ENCODE measurements at regions not wholly inside any gene's neighbourhood (a gene's known extent, or its start where the extent isn't known, plus 50 kb on each side); places are given as distances from the start of the nearest gene placed in this dataset.

DNA sequence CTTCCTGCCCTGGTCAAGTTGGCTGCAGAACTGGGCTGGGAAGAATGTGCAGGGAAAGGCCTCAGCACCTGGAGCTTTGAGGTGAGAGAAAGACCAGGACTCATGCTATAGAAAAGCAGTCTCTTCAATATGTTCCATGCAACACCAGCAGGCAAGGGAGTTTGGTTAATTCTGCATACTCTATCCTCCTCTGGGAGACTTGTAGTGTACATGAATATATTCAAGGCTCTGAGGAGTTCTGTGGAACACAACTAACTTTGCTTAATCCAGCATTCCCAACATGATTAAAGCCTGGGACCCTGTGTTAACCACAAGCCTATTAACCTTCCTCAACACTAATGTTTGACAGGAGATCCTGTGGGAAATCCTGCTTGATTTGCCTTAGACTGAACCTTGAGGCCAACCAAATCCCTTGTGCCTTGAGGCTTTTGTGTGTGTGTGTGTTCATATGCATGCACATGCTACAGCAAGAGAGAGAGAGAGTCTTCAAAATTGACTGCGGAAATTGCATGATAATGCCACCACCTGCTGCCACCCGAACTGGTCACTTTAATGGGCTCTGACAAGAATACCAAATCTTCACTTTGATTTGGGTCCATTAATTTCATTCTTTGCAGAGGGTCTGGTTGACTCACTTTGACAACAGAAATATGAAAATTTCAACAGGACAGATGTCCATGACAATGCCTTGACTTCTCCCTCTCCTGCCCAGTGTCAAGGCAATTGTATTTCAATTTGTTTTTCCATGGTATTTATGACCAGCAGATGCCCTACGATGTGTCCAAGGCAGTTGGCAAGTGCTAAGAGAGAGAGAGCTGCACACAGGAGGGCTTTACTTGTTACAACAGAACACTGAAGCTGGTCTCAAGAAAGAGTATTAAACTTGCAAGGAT is 238.2 kb upstream of the ZBED5 start:
- DNase-seq (ENCODE audit: low read depth in 6 of 9, low spot score in 9 of 9): no peak
- Histone ChIP-seq H3K4me1 (ENCODE audit: control insufficient read depth in 2 of 2, insufficient read depth in 2 of 2, low read length in 2 of 2) (no peaks in the 10 kb centered on the region), H3K36me3 (ENCODE audit: control insufficient read depth in 2 of 2, insufficient read depth in 2 of 2, low read length in 1 of 2) (no peaks in the 10 kb centered on the region), H3K27ac (ENCODE audit: low read depth in 1 of 2, low read length in 1 of 2) (no peak overlapping the region), H3K27me3 (ENCODE audit: control insufficient read depth in 2 of 2, insufficient read depth in 1 of 2, low read length in 1 of 2) (no peaks in the 10 kb centered on the region), H3K9me3 (ENCODE audit: control insufficient read depth in 2 of 2, insufficient read depth in 1 of 2, low read length in 1 of 2) (peaks cover 0 to 4% of the 10 kb centered on the region in 2 donors), H3K4me3 (ENCODE audit: low read length in 2 of 2) (no peak overlapping the region)
- WGBS: 95% methylated on average over 3 of the region's 3 CpGs

DNA sequence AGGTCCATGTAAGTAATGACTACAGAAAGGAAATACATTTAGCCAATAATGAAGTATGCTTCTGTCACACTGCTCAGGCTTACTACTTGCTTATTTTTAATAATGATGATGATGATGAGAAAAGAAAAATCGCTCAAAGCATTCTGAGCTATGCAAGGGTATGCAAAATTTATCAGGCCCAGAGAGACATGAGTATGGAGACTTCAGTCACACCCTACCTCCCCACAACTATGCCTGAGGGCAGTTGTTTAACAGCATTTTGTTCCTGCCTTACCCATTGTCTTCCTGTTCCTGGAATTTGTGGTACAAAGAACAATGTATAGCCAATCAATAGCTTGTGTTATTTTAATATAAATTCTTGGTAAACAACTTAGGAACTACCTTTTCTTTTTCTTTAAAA is 232.6 kb upstream of the ZBED5 start:
- Histone ChIP-seq H3K36me3 (ENCODE audit: control insufficient read depth in 2 of 2, insufficient read depth in 2 of 2, low read length in 1 of 2) (no peaks in the 10 kb centered on the region), H3K27ac (ENCODE audit: low read depth in 1 of 2, low read length in 1 of 2) (no peak overlapping the region), H3K9me3 (ENCODE audit: control insufficient read depth in 2 of 2, insufficient read depth in 1 of 2, low read length in 1 of 2) (peaks cover 0 to 4% of the 10 kb centered on the region in 2 donors), H3K27me3 (ENCODE audit: control insufficient read depth in 2 of 2, insufficient read depth in 1 of 2, low read length in 1 of 2) (no peaks in the 10 kb centered on the region), H3K4me1 (ENCODE audit: control insufficient read depth in 2 of 2, insufficient read depth in 2 of 2, low read length in 2 of 2) (no peaks in the 10 kb centered on the region), H3K4me3 (ENCODE audit: low read length in 2 of 2) (no peak overlapping the region)
- WGBS: 96% methylated on average over 1 of the region's 1 CpG
- no peak for DNase-seq (ENCODE audit: low read depth in 6 of 9, low spot score in 9 of 9)

DNA sequence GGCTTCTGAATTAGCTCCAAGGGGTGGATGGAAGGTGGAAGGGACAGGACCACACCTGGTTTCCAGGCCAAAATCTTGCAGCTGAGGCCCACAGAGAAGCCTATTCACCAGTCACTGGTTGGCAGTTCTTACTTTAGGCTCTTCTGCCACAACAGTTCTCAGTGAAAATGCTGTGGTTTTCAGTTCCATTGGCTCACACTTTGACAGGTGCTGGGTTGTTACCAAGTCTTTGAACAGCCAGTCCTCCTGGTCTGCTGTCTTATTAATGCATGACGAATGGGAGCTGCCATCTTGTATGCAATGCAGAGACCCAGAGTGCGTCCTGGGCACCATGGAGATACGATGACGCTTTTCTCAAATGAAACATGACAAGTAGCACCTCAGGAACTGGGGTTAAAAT is 232.0 kb upstream of the ZBED5 start:
- no peak overlapping the region for H3K4me3 ChIP-seq (ENCODE audit: low read length in 2 of 2)
- H3K36me3 ChIP-seq (ENCODE audit: control insufficient read depth in 2 of 2, insufficient read depth in 2 of 2, low read length in 1 of 2): no peaks in the 10 kb centered on the region
- WGBS: 95% methylated on average over 4 of the region's 4 CpGs
- no peak for DNase-seq (ENCODE audit: low read depth in 6 of 9, low spot score in 9 of 9)
- H3K27me3 ChIP-seq (ENCODE audit: control insufficient read depth in 2 of 2, insufficient read depth in 1 of 2, low read length in 1 of 2): no peaks in the 10 kb centered on the region
- H3K27ac ChIP-seq (ENCODE audit: low read depth in 1 of 2, low read length in 1 of 2): no peak overlapping the region
- H3K9me3 ChIP-seq (ENCODE audit: control insufficient read depth in 2 of 2, insufficient read depth in 1 of 2, low read length in 1 of 2): peaks cover 0 to 4% of the 10 kb centered on the region in 2 donors
- no peaks in the 10 kb centered on the region for H3K4me1 ChIP-seq (ENCODE audit: control insufficient read depth in 2 of 2, insufficient read depth in 2 of 2, low read length in 2 of 2)

DNA sequence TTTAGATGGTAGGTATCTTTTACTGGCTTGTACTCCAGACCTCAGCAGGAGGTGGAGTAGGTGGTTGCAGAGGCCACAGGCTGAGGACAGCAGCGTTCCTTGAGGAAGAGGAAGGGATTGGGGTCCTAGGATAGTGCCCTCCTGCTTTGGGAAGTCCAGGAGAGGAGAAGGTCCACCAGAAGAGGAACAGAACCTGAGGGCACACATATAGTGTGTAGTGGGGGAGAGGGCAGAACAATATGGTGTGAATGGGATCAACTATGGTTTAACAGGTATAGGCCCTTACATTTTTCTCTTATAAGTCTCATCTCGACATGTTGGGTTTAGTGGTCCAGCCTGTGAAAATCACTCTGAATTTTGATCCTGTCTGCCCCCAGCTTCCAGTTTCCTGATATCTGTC is 229.1 kb upstream of the ZBED5 start:
- H3K4me3 ChIP-seq (ENCODE audit: low read length in 2 of 2): no peak overlapping the region
- no peak overlapping the region for H3K27ac ChIP-seq (ENCODE audit: low read depth in 1 of 2, low read length in 1 of 2)
- no peaks in the 10 kb centered on the region for H3K27me3 ChIP-seq (ENCODE audit: control insufficient read depth in 2 of 2, insufficient read depth in 1 of 2, low read length in 1 of 2)
- no peaks in the 10 kb centered on the region for H3K36me3 ChIP-seq (ENCODE audit: control insufficient read depth in 2 of 2, insufficient read depth in 2 of 2, low read length in 1 of 2)
- WGBS: 95% methylated on average over 2 of the region's 2 CpGs
- H3K4me1 ChIP-seq (ENCODE audit: control insufficient read depth in 2 of 2, insufficient read depth in 2 of 2, low read length in 2 of 2): no peaks in the 10 kb centered on the region
- peaks cover 0 to 3% of the 10 kb centered on the region in 2 donors for H3K9me3 ChIP-seq (ENCODE audit: control insufficient read depth in 2 of 2, insufficient read depth in 1 of 2, low read length in 1 of 2)
- DNase-seq (ENCODE audit: low read depth in 6 of 9, low spot score in 9 of 9): no peak

DNA sequence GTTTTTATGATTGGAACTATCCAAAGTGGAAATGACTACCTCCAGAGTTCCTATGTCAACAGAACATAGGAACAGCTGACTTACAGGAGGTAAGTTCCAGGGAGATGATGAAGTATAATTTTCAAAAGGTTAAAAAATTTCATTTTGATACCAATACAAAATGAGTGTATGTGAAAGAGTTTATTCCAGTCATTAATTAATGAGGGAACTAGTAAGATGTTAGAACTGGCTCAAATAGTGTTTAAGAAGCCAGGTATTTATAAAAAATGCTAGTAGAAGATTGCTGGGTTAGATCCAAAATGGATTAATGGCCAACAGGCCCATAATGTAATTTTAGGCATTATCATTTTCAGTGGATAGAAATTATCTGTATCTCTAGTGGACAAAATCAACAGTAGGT is 227.7 kb upstream of the ZBED5 start:
- Histone ChIP-seq H3K4me3 (ENCODE audit: low read length in 2 of 2) (no peak overlapping the region), H3K36me3 (ENCODE audit: control insufficient read depth in 2 of 2, insufficient read depth in 2 of 2, low read length in 1 of 2) (no peaks in the 10 kb centered on the region), H3K27ac (ENCODE audit: low read depth in 1 of 2, low read length in 1 of 2) (no peak overlapping the region), H3K4me1 (ENCODE audit: control insufficient read depth in 2 of 2, insufficient read depth in 2 of 2, low read length in 2 of 2) (no peaks in the 10 kb centered on the region), H3K9me3 (ENCODE audit: control insufficient read depth in 2 of 2, insufficient read depth in 1 of 2, low read length in 1 of 2) (no peaks in the 10 kb centered on the region), H3K27me3 (ENCODE audit: control insufficient read depth in 2 of 2, insufficient read depth in 1 of 2, low read length in 1 of 2) (no peaks in the 10 kb centered on the region)
- no peak for DNase-seq (ENCODE audit: low read depth in 6 of 9, low spot score in 9 of 9)

DNA sequence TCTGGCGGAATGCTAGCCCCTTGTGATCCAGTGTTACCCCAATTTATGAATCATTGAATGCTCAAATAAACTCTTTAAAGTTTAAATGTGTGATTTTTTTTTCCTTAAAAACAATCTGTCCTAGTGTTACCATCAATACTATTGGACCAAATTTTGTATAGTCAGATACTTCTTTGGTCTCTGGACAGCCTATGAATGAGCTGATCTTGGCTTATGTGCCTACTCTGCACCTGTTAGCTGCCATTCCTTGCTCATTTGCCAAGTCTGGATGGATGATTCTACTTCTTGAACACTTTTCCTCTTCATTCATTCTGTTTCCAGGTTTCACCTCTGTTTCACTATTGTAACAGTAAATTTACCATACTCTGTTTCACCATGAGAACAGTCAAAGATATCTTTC is 226.5 kb upstream of the ZBED5 start:
- WGBS: 93% methylated on average over 1 of the region's 1 CpG
- H3K4me1 ChIP-seq (ENCODE audit: control insufficient read depth in 2 of 2, insufficient read depth in 2 of 2, low read length in 2 of 2): no peaks in the 10 kb centered on the region
- no peaks in the 10 kb centered on the region for H3K36me3 ChIP-seq (ENCODE audit: control insufficient read depth in 2 of 2, insufficient read depth in 2 of 2, low read length in 1 of 2)

DNA sequence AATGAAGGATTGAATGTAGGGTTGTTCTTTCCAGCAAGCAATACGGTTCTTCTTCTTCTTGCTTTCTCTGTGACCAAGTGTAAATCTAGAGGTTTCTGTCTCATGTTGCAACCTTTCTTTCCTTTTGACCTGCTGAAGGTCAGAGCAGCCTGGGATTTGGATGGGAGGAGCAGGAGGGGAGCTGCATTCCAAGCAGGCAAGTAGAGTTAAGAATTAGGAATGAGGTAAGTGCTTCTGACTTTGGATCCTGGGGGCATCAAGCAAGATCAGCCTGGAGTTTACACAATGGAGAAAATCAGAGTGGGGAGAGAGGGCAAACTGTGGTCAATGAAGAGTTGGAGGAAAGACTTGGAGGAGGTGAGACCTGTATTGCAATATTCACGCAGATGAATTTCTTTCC is 225.6 kb upstream of the ZBED5 start:
- 95% methylated on average over 2 of the region's 2 CpGs for WGBS
- no peaks in the 10 kb centered on the region for H3K9me3 ChIP-seq (ENCODE audit: control insufficient read depth in 2 of 2, insufficient read depth in 1 of 2, low read length in 1 of 2)

More for the DNA sequence above, 226.5 kb upstream of the ZBED5 start:
- DNase-seq (ENCODE audit: low read depth in 6 of 9, low spot score in 9 of 9): no peak
- H3K27me3 ChIP-seq (ENCODE audit: control insufficient read depth in 2 of 2, insufficient read depth in 1 of 2, low read length in 1 of 2): no peaks in the 10 kb centered on the region
- no peak overlapping the region for H3K27ac ChIP-seq (ENCODE audit: low read depth in 1 of 2, low read length in 1 of 2)
- no peaks in the 10 kb centered on the region for H3K9me3 ChIP-seq (ENCODE audit: control insufficient read depth in 2 of 2, insufficient read depth in 1 of 2, low read length in 1 of 2)
- H3K4me3 ChIP-seq (ENCODE audit: low read length in 2 of 2): no peak overlapping the region

DNA sequence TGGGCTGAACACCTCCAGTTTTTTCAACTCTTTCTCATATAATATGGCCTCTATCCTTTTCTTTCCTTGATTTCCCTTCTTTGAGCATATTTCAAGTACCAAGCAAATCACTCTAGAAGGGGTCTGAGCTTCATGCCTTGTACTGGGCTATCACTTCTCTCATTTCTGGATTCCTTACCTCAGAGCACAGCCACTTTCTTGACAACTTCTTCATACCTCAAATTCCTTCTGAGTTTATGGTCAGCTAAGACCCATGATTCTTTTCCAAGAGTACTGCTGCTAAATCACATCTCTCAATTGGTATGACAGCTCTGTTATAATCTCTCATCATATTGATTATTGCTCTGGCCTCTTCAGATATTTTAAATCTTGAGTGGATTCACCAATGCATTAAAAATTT is 224.8 kb upstream of the ZBED5 start:
- Histone ChIP-seq H3K9me3 (ENCODE audit: control insufficient read depth in 2 of 2, insufficient read depth in 1 of 2, low read length in 1 of 2) (no peaks in the 10 kb centered on the region), H3K36me3 (ENCODE audit: control insufficient read depth in 2 of 2, insufficient read depth in 2 of 2, low read length in 1 of 2) (no peaks in the 10 kb centered on the region), H3K4me1 (ENCODE audit: control insufficient read depth in 2 of 2, insufficient read depth in 2 of 2, low read length in 2 of 2) (no peaks in the 10 kb centered on the region), H3K27ac (ENCODE audit: low read depth in 1 of 2, low read length in 1 of 2) (no peak overlapping the region), H3K4me3 (ENCODE audit: low read length in 2 of 2) (no peak overlapping the region), H3K27me3 (ENCODE audit: control insufficient read depth in 2 of 2, insufficient read depth in 1 of 2, low read length in 1 of 2) (no peaks in the 10 kb centered on the region)
- no peak for DNase-seq (ENCODE audit: low read depth in 6 of 9, low spot score in 9 of 9)

More for the DNA sequence above, 225.6 kb upstream of the ZBED5 start:
- Histone ChIP-seq H3K27me3 (ENCODE audit: control insufficient read depth in 2 of 2, insufficient read depth in 1 of 2, low read length in 1 of 2) (no peaks in the 10 kb centered on the region), H3K27ac (ENCODE audit: low read depth in 1 of 2, low read length in 1 of 2) (no peak overlapping the region), H3K4me3 (ENCODE audit: low read length in 2 of 2) (no peak overlapping the region), H3K36me3 (ENCODE audit: control insufficient read depth in 2 of 2, insufficient read depth in 2 of 2, low read length in 1 of 2) (no peaks in the 10 kb centered on the region), H3K4me1 (ENCODE audit: control insufficient read depth in 2 of 2, insufficient read depth in 2 of 2, low read length in 2 of 2) (no peaks in the 10 kb centered on the region)
- DNase-seq (ENCODE audit: low read depth in 6 of 9, low spot score in 9 of 9): no peak

DNA sequence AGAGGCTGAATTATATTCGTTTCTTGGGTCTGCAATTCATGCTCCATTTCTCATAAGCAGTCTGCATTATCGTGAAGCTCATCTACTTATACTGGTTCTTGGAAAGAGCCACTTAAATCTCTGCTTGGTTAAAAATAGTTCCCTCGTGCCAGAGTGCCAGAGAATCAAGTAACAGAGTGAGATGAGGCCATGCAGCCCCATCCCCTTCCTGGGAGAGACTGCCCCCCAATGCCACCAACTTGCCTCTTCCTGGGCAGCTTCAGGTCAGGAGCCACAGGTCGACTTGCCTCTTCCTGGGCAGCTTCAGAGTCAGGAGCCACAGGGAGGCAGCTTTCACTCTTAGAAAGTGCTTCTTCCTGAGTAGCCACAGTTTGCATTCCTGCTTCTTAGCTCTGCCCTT is 223.9 kb upstream of the ZBED5 start:
- WGBS: 64% methylated on average over 4 of the region's 4 CpGs
- no peak overlapping the region for H3K27ac ChIP-seq (ENCODE audit: low read depth in 1 of 2, low read length in 1 of 2)

More for the DNA sequence above, 223.9 kb upstream of the ZBED5 start:
- H3K27me3 ChIP-seq (ENCODE audit: control insufficient read depth in 2 of 2, insufficient read depth in 1 of 2, low read length in 1 of 2): no peaks in the 10 kb centered on the region
- H3K4me3 ChIP-seq (ENCODE audit: low read length in 2 of 2): no peak overlapping the region
- peaks cover 0 to 7% of the 10 kb centered on the region in 2 donors for H3K4me1 ChIP-seq (ENCODE audit: control insufficient read depth in 2 of 2, insufficient read depth in 2 of 2, low read length in 2 of 2)
- no peaks in the 10 kb centered on the region for H3K36me3 ChIP-seq (ENCODE audit: control insufficient read depth in 2 of 2, insufficient read depth in 2 of 2, low read length in 1 of 2)
- H3K9me3 ChIP-seq (ENCODE audit: control insufficient read depth in 2 of 2, insufficient read depth in 1 of 2, low read length in 1 of 2): no peaks in the 10 kb centered on the region
- DNase-seq (ENCODE audit: low read depth in 6 of 9, low spot score in 9 of 9): no peak

Data from thymus (tissue), 11 donors.